ENCODE measurements at regions not wholly inside any gene's neighbourhood (a gene's known extent, or its start where the extent isn't known, plus 50 kb on each side); places are given as distances from the start of the nearest gene placed in this dataset.
A peak's percentile ranks its signal among the peaks of the same experiment; 100 is the strongest.

DNA sequence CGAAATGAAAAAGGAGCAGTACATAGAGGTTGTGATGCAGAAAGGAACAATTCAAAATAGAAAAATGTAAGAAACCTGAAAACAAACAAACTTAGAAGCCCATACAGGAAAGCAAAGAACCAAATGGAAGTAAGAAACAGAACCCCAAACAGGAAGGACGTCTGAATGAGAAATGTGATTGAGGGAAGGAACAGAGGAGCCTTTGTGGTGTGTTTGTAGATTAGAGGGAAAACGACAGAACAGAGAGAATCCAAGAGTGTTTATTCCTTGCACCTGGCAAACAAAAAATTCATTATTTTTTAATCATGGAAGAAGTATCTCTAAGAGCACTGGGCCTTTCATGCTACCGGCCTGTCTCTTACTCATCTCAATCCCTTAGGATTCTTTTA, 67.8 kb upstream of the ZSWIM6 start:
- DNase-seq: no peak

DNA sequence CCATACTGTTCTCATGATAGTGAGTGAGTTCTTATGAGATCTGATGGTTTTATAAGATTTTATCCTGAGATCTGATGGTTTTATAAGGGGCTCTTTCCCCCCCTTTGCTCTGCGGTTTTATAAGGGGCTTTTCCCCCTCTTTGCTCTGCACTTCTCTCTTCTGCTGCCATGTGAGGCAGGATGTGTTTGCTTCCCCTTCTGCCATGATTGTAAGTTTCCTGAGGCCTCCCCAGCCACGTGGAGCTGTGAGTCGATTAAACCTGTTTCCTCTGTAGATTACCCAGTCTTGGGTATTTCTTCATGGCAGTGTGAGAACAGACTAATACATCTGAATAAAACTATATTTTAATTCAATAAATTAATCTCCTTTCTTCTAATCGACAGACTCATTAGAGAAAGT, 64.9 kb upstream of the ZSWIM6 start:
- no peak for DNase-seq

DNA sequence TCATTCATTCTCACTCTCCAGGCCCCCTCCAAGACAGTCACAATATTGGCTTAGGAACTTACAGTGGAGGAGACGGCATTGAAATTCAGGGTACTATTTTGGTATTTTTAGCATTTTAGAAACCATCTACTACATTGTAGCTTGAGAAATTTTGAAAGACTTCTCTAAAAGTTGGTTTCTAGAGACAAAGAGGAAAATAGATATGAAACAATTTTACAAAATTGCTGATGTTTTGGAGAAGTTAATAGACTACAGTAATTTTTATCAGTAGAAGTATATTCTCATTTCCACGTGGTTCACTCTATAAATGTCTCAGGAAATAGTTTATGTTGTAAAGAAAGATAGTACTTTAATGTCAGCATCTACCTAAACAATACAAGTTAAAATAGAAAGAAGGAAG, 63.2 kb upstream of the ZSWIM6 start:
- DNase-seq: no peak

DNA sequence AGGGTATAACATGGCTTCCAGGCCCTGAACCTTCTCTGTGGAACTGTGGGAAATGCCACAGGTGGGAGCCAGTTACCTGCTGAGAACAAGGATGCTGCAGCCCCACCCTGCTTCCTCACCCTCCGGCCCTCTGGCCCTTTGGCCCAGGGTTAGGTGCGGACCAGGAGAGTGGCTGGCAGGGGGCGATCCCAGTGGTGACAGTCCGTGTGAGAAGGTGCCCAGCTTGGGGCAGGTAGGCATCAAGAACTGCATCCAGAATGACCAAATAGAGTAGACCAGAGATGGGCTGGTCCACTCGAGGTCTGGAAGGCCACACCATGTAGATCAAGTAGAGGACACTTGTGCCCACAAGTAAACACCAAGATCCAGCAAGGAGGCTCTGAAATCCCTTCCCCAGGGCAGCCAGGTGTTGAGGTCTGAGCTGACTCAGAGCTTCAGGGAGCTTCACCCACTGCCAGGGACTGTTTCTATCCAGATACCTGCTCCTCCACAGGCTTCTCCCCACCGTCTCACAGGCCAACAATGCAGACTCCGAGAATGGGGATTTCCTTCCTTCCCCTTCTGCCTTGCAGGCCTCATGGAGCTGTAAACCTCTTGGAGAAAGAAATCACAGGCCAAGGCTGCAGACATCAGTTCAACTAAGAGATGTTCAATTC, 61.4 kb upstream of the ZSWIM6 start:
- DNase-seq: no peak

DNA sequence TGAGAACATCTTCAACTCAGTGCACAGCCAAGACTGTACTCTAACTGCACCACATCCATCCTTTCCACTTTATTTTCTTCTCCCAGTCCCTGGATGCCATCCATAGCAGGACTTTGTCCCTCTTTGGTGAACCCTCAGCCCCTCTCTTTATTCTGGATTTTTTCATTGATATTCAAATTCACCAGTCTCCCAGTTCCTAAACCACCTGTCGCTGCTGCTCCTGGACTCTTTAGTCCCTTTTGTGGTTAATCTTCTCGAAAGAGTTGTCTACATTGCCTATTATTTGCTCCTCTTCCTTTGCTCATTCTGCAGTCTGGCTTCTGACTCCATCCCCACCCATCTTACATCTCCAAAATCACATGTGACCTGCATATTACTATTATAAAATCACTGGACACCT, 59.4 kb upstream of the ZSWIM6 start:
- DNase-seq: no peak

DNA sequence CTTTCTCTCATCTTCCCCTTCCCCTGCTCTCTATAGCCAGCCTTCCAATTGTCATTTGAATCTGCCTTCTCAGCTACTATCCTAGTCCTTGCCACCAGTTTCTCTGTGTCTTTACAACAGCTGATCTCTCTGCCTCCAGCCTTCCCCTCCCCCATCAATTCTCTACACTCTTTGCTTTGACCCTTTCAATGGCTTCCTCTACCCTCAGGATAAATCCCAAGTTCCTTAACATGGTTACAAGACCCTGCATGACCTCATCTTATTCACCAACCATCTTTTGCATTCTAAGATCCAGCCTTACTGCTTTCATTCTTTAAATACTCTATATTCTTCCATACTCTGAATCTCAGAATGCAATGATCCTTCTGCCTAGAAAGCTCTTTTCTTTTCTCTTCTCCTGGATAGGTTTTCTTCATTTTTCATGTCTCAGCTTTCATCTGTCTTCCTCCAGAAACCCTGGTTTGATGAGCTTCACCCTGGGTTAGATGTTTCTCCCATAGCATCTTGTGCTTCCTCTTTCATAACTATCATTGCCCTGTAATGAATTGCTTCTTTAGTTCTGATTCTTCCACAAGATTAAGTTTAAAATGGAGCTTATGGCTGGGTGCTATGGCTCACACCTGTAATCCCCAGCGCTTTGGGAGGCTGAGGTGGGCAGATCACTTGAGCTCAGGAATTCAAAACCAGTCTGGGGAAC, 58.6 kb upstream of the ZSWIM6 start:
- DNase-seq: no peak

DNA sequence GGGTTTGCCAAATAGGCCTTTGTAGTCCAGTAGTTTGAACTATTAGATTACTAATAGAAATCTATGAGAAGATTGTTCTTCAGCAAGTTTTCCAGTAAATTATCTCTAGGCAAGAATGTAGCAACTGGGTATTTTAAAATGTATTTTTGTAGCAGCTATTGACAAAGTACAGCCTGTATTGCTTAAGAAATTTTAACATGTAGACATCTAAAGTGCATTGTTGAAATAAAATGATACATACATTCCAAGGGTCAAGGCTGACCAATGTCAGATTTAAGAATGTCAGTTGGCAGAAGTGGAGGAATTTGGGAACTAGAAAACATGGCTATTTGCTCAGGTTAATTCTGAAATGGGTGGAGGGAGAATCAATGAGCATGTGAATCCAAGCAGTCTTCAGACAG, 57.5 kb upstream of the ZSWIM6 start:
- no peak for DNase-seq

DNA sequence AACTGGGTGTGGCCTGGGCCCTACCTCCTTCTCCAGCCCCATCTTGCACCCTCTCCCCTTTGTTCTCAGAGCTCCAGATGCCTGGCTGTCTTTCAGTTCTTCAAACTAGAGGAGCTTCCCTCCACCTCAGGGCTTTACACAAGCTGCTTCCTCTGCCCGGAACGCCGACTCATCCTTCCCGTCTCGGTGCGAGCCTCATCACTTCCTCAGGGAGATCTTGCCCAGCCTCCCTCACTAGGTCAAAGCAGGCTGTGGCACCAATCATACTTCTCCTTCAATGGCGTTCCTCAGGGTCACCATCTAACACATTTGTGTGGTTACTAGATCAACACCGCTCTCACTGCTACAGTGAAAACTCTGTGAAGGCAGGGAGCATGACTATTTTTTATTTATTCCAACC, 56.2 kb upstream of the ZSWIM6 start:
- peak; percentile 78 for DNase-seq

DNA sequence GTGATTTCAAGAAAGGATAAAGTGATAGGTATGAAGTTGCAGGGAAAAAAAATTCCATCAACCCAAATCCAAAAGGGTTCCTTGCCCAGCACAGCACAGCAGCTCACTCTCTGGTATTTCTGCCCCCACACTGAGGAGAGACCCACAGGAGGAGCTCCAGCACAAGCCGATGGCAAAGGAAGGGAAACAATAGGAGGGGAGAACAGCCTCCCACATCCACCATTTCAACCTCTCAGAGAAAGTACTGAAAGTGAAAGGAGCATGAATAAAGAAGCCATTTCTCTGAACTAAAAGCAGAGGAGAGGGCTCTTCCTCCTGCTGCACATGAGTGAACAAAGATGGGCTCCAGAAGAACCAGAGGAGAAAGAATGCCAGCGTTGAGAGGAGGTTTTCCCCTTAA, 54.9 kb upstream of the ZSWIM6 start:
- DNase-seq: no peak

DNA sequence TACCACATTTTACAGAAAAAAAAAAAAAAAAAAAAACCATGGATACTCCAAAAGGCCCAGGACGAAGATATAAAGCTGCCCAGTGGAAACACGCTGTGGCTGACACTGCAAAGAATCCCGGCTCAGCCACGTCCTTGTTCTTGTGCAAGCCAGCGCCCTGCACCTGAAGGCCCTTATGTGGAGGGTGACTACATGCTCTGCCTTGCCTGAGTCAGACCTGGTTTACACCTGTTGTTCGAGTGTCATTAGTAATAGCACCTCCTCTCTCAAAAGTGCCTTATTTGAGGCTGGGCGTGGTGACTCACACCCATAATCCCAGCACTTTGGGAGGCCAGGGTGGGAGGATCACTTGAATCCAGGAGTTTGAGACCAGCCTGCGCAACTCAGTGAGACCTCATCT, 54.3 kb upstream of the ZSWIM6 start:
- DNase-seq: no peak

DNA sequence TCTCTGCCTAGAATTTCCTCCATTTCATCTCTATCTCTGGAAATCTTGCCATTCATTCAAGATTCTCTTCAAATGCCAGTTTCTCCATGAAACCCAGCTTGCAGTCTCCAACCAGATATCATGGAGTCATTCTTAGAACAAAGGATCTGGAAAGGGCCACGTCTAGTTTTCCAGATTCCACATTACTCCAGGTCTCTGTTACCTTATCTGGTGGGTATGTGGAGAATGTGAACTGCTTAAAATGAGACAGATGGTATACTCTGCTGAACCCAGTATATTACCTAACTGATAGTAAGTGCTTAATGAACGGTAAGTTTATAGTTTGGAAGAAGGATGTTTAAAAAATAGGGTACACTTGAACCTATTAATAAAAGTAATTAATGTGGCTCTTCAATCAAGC, 52.3 kb upstream of the ZSWIM6 start:
- DNase-seq: no peak

DNA sequence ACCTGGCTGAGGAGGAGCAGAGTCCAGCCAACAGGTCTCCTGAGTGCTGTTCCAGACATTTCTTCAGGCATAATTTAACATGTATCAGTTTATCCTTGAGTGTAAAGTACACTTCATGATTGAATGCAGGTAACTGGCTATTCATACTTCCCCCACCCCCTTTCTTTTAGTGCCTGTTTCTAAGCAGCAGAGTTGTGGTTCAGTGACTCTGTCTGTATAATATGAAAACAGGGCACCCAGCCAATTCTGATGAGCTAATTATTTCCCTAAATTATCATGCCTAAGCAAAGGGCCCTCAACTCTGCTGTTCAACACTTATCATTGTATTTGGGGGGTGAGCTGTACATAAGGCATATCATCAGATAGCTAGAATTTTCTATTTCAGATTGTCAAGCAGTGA, 51.9 kb upstream of the ZSWIM6 start:
- DNase-seq: no peak

DNA sequence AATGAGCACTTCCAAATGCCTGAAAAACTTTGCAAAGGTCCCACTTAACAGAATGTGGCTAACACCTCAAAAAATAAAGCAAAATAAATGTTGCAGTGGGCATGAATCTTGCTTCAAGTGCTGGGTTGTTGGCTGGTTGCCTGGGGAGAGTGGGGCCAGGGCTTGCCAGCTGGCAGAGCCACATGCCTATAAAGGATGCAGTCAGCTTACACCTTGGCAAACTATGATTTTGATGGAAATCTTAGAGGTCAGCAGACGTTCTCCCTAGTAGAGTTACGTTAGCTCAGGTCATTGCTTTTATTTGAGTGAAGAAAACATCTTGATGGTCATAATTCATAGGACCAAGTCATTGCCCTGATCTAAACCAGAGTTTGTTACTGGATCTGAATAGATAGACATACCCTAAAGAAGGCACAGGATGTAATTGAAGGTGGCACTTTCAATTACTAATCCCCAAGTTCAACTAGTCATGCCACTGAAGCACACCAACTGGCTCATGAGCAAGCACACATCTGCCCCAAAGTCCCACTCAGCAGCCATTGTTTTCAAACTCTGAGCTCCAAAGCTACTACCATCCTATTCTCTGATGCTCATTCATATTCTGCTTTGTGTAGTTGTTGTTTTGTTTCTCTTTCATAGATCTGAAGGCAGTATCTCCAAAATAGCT, 51.2 kb upstream of the ZSWIM6 start:
- DNase-seq: no peak

DNA sequence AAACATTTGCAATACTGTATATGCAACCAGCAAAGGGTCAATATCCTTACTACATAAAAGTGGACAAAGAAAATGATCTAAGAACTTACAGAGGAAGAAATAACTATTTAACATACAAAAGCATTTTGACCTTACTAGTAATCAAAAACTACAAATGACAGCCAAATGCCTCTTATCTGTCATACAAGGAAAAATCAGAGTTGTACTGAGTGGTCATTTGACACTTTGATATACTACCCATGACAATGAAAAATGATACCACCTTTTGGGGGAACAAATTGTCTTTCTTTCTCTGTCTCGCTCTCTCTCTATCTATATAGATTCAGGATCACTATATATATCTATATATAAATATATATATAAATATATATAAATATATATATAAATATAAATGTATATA, 50.4 kb upstream of the ZSWIM6 start:
- DNase-seq: no peak
